Fibroblast of lung (primary cell): ENCODE measurements at regions not wholly inside any gene's neighbourhood (a gene's known extent, or its start where the extent isn't known, plus 50 kb on each side); places are given as distances from the start of the nearest gene placed in this dataset.

ENCODE experiments used
- DNase-seq, 2 donors: peaks; one replicate each; pipeline versions ENCODE4 v3.0.0 to v3.0.0-alpha.2; 2010; ENCODE audit warnings: low read depth in 2 of 2
- H2AFZ ChIP-seq: 2 replicates; pipeline ENCODE4 v1.5.1; 2012; ENCODE audit warnings: low read length, control low read depth, inconsistent platforms
- H3K27ac ChIP-seq: 2 replicates; pipeline ENCODE4 v1.5.1; 2011; ENCODE audit warnings: low read length, control low read depth; ENCODE audit not compliant: insufficient read depth
- H3K27me3 ChIP-seq: 2 replicates; pipeline ENCODE4 v1.5.1; 2011; ENCODE audit warnings: mild to moderate bottlenecking, low read length; ENCODE audit not compliant: control insufficient read depth, insufficient read depth
- H3K36me3 ChIP-seq: 2 replicates; pipeline ENCODE4 v1.5.1; 2011; ENCODE audit warnings: low read length; ENCODE audit not compliant: control insufficient read depth, insufficient read depth
- H3K4me1 ChIP-seq: 2 replicates; pipeline ENCODE4 v1.5.1; 2011; ENCODE audit warnings: low read length; ENCODE audit not compliant: control insufficient read depth, insufficient read depth; ENCODE audit errors: extremely low read depth
- H3K4me2 ChIP-seq: 2 replicates; pipeline ENCODE4 v1.5.1; 2011; ENCODE audit warnings: low read length, control low read depth; ENCODE audit not compliant: insufficient read depth; ENCODE audit errors: extremely low read depth
- H3K4me3 ChIP-seq, 4 experiments: fragments of 200-600 bp in 1 of 4; sonication (generic) in 1 of 4; replicated peaks in 1 of 4; 2 replicates each; pipeline ENCODE4 v1.5.1; 2011 to 2016; ENCODE audit warnings: low read length in 4 of 4, low read depth in 3 of 4, mild to moderate bottlenecking in 3 of 4, control low read depth in 2 of 4, inconsistent platforms in 1 of 4, mixed read lengths in 1 of 4; ENCODE audit not compliant: insufficient read depth in 1 of 4; ENCODE audit errors: control extremely low read depth in 1 of 4
- H3K79me2 ChIP-seq: 2 replicates; pipeline ENCODE4 v1.5.1; 2012; ENCODE audit warnings: mild to moderate bottlenecking, low read length, inconsistent platforms; ENCODE audit not compliant: control insufficient read depth, insufficient read depth
- H3K9ac ChIP-seq: 2 replicates; pipeline ENCODE4 v1.5.1; 2011; ENCODE audit warnings: mild to moderate bottlenecking, low read length, control low read depth; ENCODE audit not compliant: insufficient read depth
- H3K9me3 ChIP-seq: 2 replicates; pipeline ENCODE4 v1.5.1; 2012; ENCODE audit warnings: low read depth, low read length; ENCODE audit not compliant: control insufficient read depth, insufficient read depth
- H4K20me1 ChIP-seq: 2 replicates; pipeline ENCODE4 v1.5.1; 2011; ENCODE audit warnings: low read length; ENCODE audit not compliant: control insufficient read depth, insufficient read depth; ENCODE audit errors: extremely low read depth
- EZH2 ChIP-seq: IDR thresholded peaks from 2 replicates; pipeline ENCODE4 v1.5.1; 2012; ENCODE audit warnings: low read length, control low read depth, mild to moderate bottlenecking; ENCODE audit errors: missing control alignments
- TF ChIP-seq, protein P1 (sequence below), 2 donors: IDR thresholded peaks in 1 of 2; conservative IDR thresholded peaks in 1 of 2; 1 replicate in 1 of 2; 2 replicates in 1 of 2; pipeline ENCODE4 v1.5.1; 2011 to 2012; ENCODE audit warnings: low read length in 2 of 2, control low read depth in 1 of 2, inconsistent platforms in 1 of 2, low read depth in 1 of 2, mild to moderate bottlenecking in 1 of 2

DNA sequence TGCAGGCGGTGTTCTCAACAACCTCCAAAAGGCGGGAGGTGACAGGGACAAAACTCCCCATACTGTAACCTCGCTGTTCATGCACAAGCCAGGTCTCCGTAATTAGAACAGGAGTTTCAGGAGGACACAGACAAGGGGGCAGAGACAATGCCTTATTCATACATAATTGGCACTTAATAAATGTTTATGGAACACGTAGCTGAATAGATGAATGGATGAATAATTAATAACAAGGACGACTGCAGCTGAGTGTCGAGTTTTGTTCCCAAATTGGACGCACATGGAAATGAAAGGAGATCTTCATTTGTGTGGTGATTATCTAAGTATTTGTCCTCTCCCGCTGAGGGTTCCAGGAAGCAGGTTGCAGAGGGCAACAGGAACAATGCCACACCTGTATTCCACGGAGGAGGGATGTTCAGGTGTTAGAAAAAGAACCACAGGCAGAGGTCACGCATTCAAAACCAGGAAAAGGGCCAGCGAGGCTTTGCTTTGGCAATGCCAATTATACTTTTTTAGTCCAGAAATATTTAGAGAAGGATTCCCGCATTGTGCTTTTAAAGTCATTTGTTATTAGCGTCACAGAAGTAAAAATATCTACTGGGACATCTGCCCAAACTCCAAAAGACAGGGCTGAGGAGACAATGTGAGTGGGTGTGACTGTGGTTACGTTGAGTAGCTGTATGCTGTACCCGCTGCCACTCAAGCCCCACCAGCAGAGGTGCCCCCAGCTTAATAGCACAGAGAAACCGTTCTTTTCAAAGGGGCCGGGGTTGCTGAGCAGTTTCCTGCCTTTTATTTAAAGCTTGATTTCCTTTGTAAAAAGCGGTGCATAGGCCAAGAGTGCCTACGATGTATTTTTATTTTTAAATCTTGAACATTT is 123.3 kb downstream of the PXDC1 start:
- H3K27ac ChIP-seq = no peak overlapping the region
- H3K4me2 ChIP-seq = no peak overlapping the region
- no peaks in the 10 kb centered on the region for H4K20me1 ChIP-seq
- H3K4me3 ChIP-seq = no peak overlapping the region
- no peaks in the 10 kb centered on the region for H3K79me2 ChIP-seq
- peak in 1 of 2 donors; percentile 62 for DNase-seq
- no peaks in the 10 kb centered on the region for H3K4me1 ChIP-seq
- no peak overlapping the region for H2AFZ ChIP-seq
- no peak overlapping the region for H3K9ac ChIP-seq
- H3K36me3 ChIP-seq = no peaks in the 10 kb centered on the region
- H3K27me3 ChIP-seq = peaks cover 8% of the 10 kb centered on the region
- H3K9me3 ChIP-seq = no peaks in the 10 kb centered on the region
- TF ChIP-seq, protein P1, sequence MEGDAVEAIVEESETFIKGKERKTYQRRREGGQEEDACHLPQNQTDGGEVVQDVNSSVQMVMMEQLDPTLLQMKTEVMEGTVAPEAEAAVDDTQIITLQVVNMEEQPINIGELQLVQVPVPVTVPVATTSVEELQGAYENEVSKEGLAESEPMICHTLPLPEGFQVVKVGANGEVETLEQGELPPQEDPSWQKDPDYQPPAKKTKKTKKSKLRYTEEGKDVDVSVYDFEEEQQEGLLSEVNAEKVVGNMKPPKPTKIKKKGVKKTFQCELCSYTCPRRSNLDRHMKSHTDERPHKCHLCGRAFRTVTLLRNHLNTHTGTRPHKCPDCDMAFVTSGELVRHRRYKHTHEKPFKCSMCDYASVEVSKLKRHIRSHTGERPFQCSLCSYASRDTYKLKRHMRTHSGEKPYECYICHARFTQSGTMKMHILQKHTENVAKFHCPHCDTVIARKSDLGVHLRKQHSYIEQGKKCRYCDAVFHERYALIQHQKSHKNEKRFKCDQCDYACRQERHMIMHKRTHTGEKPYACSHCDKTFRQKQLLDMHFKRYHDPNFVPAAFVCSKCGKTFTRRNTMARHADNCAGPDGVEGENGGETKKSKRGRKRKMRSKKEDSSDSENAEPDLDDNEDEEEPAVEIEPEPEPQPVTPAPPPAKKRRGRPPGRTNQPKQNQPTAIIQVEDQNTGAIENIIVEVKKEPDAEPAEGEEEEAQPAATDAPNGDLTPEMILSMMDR (conservative IDR thresholded peaks at IDR 0.05 in 1 of 2, IDR thresholded peaks at IDR 0.05 in 1 of 2; ENCODE audit: low read depth in 1 of 2, low read length in 2 of 2) = no peak
- no peak for TF ChIP-seq EZH2

DNA sequence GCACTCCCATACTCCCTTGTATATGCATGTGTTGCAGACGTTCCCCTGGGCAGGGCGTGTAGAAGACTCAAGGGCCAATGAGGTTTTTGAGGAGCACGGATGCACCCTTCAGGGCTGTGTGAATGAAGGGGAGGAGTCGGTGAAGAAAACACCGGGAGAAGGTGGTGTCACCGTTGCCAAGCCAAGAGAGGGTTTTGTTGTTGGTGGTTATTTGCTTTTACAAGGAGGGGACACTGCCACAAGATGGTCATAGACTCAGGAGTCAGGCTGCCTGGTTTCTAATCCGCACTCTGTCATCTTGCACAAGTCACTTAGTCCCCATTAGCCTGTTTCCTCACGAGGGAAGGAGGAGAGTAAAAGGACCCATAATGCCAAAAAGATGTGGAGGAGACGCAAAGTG is 124.0 kb downstream of the PXDC1 start:
- no peaks in the 10 kb centered on the region for H3K4me1 ChIP-seq
- H3K79me2 ChIP-seq = no peaks in the 10 kb centered on the region
- no peak overlapping the region for H3K4me3 ChIP-seq
- no peak overlapping the region for H2AFZ ChIP-seq
- H3K4me2 ChIP-seq = no peak overlapping the region
- H3K27ac ChIP-seq = no peak overlapping the region
- no peaks in the 10 kb centered on the region for H3K9me3 ChIP-seq
- H3K27me3 ChIP-seq = peaks cover 8% of the 10 kb centered on the region
- H3K36me3 ChIP-seq = no peaks in the 10 kb centered on the region
- TF ChIP-seq, protein P1 (conservative IDR thresholded peaks at IDR 0.05 in 1 of 2, IDR thresholded peaks at IDR 0.05 in 1 of 2; ENCODE audit: low read depth in 1 of 2, low read length in 2 of 2) = no peak
- no peak for TF ChIP-seq EZH2
- no peak for DNase-seq
- H3K9ac ChIP-seq = no peak overlapping the region
- no peaks in the 10 kb centered on the region for H4K20me1 ChIP-seq

DNA sequence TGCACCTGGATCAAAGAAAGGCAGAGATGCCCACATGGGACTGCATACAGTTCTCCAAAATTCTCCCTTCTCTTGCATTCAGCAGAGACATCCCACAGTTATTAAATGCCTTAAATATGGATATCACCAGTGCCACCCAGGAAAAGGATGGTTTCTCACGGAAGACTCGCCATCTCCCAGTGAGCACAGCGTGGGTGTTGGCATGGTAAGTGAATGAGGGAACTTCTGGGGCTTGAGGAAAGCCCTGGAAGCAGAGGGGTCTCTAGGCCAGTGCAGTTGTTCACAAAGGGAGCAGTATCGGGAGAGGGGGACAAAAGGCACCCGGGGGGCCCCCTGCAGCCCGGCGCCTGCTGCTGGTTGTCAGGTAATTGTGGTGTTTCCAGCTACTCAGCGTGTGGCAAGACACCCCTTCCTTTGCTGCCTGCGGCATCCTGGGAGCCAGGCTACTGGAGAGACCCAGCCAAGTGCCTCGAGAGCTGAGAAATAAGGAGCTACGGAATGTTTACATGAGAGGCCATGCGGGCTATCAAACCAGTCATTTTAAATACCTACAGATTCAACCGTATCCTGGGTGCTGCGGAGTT is 125.4 kb downstream of the PXDC1 start:
- no peaks in the 10 kb centered on the region for H4K20me1 ChIP-seq
- no peak overlapping the region for H2AFZ ChIP-seq
- H3K27ac ChIP-seq = no peak overlapping the region
- H3K4me2 ChIP-seq = no peak overlapping the region
- H3K27me3 ChIP-seq = peaks cover 8% of the 10 kb centered on the region
- no peak overlapping the region for H3K4me3 ChIP-seq
- H3K9ac ChIP-seq = no peak overlapping the region
- TF ChIP-seq, protein P1 (conservative IDR thresholded peaks at IDR 0.05 in 1 of 2, IDR thresholded peaks at IDR 0.05 in 1 of 2; ENCODE audit: low read depth in 1 of 2, low read length in 2 of 2) = no peak
- no peak for TF ChIP-seq EZH2
- H3K4me1 ChIP-seq = no peaks in the 10 kb centered on the region
- H3K9me3 ChIP-seq = no peaks in the 10 kb centered on the region
- H3K36me3 ChIP-seq = no peaks in the 10 kb centered on the region
- no peak for DNase-seq
- no peaks in the 10 kb centered on the region for H3K79me2 ChIP-seq
